ENCODE measurements at regions not wholly inside any gene's neighbourhood (a gene's known extent, or its start where the extent isn't known, plus 50 kb on each side); places are given as distances from the start of the nearest gene placed in this dataset.

GRCh38 chr4:171639540-171639939, 173.7 kb upstream of the GALNTL6 start:
- no peak for DNase-seq (ENCODE audit: low read depth in 4 of 4, low spot score in 3 of 4)

- no peak for DNase-seq (ENCODE audit: low read depth in 4 of 4, low spot score in 3 of 4)
Observed at GRCh38 chr4:171636606-171637005, 176.6 kb upstream of the GALNTL6 start.

GRCh38 chr4:171629737-171630136, 183.5 kb upstream of the GALNTL6 start:
- DNase-seq (ENCODE audit: low read depth in 4 of 4, low spot score in 3 of 4), result no peak

GRCh38 chr4:171629182-171629581, 184.0 kb upstream of the GALNTL6 start:
- DNase-seq (ENCODE audit: low read depth in 4 of 4, low spot score in 3 of 4), result no peak

- DNase-seq (ENCODE audit: low read depth in 4 of 4, low spot score in 3 of 4), result no peak
Observed at GRCh38 chr4:171626554-171626953, 186.7 kb upstream of the GALNTL6 start.

GRCh38 chr4:171622729-171623128, 190.5 kb upstream of the GALNTL6 start:
- DNase-seq (ENCODE audit: low read depth in 4 of 4, low spot score in 3 of 4), result no peak

- no peak for DNase-seq (ENCODE audit: low read depth in 4 of 4, low spot score in 3 of 4)
Observed at GRCh38 chr4:171621646-171622045, 191.6 kb upstream of the GALNTL6 start.

GRCh38 chr4:171612907-171613306, 200.3 kb upstream of the GALNTL6 start:
- no peak for DNase-seq (ENCODE audit: low read depth in 4 of 4, low spot score in 3 of 4)

- DNase-seq (ENCODE audit: low read depth in 4 of 4, low spot score in 3 of 4), result no peak
Observed at GRCh38 chr4:171602638-171603355, 210.4 kb upstream of the GALNTL6 start.

- DNase-seq (ENCODE audit: low read depth in 4 of 4, low spot score in 3 of 4), result no peak
Observed at GRCh38 chr4:171601091-171601490, 212.1 kb upstream of the GALNTL6 start.

GRCh38 chr4:171599628-171600027, 213.6 kb upstream of the GALNTL6 start:
- DNase-seq (ENCODE audit: low read depth in 4 of 4, low spot score in 3 of 4), result no peak

GRCh38 chr4:171594293-171594692, 218.9 kb upstream of the GALNTL6 start:
- no peak for DNase-seq (ENCODE audit: low read depth in 4 of 4, low spot score in 3 of 4)

GRCh38 chr4:171590716-171591115, 222.5 kb upstream of the GALNTL6 start:
- no peak for DNase-seq (ENCODE audit: low read depth in 4 of 4, low spot score in 3 of 4)

- DNase-seq (ENCODE audit: low read depth in 4 of 4, low spot score in 3 of 4), result no peak
Observed at GRCh38 chr4:171588764-171589163, 224.4 kb upstream of the GALNTL6 start.

GRCh38 chr4:171588051-171588545, 225.1 kb upstream of the GALNTL6 start:
- no peak for DNase-seq (ENCODE audit: low read depth in 4 of 4, low spot score in 3 of 4)

- DNase-seq (ENCODE audit: low read depth in 4 of 4, low spot score in 3 of 4), result no peak
Observed at GRCh38 chr4:171583790-171584189, 229.4 kb upstream of the GALNTL6 start.

GRCh38 chr4:171582961-171583581, 230.1 kb upstream of the GALNTL6 start:
- no peak for DNase-seq (ENCODE audit: low read depth in 4 of 4, low spot score in 3 of 4)

- no peak for DNase-seq (ENCODE audit: low read depth in 4 of 4, low spot score in 3 of 4)
Observed at GRCh38 chr4:171573181-171573580, 240.0 kb upstream of the GALNTL6 start.

GRCh38 chr4:171565130-171565788, 247.9 kb upstream of the GALNTL6 start:
- DNase-seq (ENCODE audit: low read depth in 4 of 4, low spot score in 3 of 4), result no peak

GRCh38 chr4:171561419-171561818, 251.8 kb upstream of the GALNTL6 start:
- no peak for DNase-seq (ENCODE audit: low read depth in 4 of 4, low spot score in 3 of 4)

- no peak for DNase-seq (ENCODE audit: low read depth in 4 of 4, low spot score in 3 of 4)
Observed at GRCh38 chr4:171553961-171554360, 259.2 kb upstream of the GALNTL6 start.

- DNase-seq (ENCODE audit: low read depth in 4 of 4, low spot score in 3 of 4), result no peak
Observed at GRCh38 chr4:171542640-171543039, 270.6 kb upstream of the GALNTL6 start.
